ENCODE measurements at regions not wholly inside any gene's neighbourhood (a gene's known extent, or its start where the extent isn't known, plus 50 kb on each side); places are given as distances from the start of the nearest gene placed in this dataset.
"Not testable (repeated sequence)": the region's sequence is repeated elsewhere in the genome, so short reads cannot be mapped to it uniquely, and the experiment has no call there.

GRCh38 chr11:47928426-47928825 is 51.9 kb upstream of the PTPRJ start:
- DNase-seq, result no peak

DNA sequence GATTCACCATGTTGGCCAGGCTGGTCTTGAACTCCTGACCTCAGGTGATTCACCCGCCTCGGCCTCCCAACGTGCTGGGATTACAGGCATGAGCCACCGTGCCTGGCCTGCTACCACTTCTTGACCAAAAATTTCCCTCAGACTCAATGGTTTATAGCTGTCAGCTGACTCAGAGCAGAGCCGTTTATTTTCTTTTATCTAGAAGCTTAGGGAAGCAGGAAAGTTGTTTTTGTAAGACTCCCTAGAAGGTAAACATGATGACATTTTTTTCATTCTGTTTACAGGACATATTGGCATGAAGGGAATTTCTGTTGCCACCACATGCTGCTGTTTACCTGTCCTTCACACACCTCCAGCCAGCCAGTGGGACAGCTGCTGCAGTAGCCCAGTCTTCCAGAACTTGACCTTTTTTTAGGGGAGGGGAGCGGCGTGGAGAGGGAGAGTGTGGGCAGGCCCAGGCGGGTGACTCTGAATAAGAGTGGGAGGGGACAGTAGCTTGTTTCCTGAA is 56.1 kb upstream of the PTPRJ start:
- DNase-seq, result no peak

DNA sequence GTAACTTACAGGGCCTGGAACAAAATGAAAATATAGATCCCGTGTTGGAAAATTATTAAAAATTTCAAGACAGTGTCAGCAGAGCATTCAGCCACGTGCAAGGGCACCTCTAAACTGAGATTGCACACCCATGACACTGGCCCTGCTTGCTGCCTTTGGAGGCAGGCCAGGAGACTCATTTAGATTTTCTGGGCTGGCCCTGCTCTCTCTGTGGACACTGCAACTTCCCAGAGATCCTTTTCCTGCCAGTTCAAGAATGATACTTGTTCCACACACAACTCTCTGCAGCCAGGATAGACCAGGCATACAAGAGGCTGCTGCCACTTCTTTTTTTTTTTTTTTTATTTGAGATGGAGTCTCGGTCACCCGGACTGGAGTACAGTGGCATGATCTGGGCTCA is 56.7 kb upstream of the PTPRJ start:
- DNase-seq, result no peak

DNA sequence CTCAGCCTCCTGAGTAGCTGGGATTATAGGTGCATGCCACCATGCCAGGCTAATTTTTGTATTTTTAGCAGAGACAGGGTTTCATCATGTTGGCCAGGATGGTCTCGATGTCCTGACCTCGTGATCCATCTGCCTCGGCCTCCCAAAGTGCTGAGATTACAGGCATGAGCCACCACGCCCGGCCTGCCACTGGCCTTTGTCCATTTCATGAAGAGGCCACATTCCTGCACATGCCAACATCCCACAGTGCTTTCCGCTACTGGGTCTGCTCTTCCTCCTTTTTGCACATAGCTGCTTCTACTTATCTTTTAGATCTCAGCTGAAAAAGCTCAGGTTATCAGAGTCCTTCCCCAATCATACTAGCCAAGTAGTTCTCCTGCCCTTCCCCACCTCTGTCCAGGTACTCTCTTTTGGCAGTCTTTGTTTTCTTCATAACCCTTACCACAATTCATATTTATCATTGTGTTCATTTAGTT is 59.2 kb upstream of the PTPRJ start:
- not testable (repeated sequence) for DNase-seq

DNA sequence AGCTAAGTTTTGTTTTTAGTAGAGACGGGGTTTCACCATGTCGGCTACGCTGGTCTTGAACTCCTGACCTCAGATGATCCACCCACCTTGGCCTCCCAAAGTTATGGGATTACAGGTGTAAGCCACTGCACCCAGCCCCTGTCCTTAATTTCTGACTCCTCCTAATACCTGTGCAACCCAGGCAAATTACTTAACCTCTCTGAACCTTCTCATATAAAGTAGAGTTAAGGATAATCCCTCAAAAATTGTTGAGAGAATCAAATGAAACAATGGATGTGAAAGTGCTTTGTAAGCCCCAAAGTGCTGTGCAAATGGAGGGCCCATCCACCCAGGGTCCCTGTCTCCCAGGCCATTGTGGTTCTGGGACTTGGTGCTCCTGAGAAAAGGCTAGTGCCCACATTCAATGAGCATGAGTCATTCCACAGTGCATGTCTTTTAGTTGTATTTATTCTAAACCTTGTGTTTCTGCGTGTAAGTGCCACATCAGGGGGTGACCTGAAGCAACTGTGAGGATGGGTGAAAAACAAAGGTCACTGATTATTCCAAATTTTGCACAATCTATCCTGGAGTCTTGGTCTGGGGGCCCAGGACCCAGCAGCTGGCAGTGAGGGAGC is 61.4 kb upstream of the PTPRJ start:
- no peak for DNase-seq

- DNase-seq, result no peak
These were observed 62.0 kb upstream of the PTPRJ start for GRCh38 chr11:47918370-47918690.

GRCh38 chr11:47917599-47918369 is 62.6 kb upstream of the PTPRJ start:
- no peak for DNase-seq

- DNase-seq, result no peak
These were observed 64.0 kb upstream of the PTPRJ start for GRCh38 chr11:47916361-47916841.

DNA sequence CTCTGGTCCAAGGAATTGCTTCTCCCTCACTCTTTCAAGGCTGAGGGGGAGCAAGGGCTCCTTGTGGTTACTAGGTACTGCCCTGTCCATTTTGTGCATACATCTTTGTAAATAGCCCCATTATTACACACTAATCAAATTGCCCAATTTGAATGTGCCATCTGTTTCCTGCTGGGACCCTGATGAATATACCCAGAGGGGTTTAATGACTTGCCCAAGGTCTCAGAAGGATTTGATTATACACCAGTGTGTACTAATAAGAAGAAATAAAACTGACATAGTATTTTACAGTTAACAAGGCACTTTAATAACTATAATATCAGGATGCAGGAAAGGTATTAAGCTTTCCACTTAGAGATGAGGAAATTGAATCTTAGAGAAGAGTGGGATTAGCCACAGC is 64.6 kb upstream of the PTPRJ start:
- DNase-seq, result no peak

DNA sequence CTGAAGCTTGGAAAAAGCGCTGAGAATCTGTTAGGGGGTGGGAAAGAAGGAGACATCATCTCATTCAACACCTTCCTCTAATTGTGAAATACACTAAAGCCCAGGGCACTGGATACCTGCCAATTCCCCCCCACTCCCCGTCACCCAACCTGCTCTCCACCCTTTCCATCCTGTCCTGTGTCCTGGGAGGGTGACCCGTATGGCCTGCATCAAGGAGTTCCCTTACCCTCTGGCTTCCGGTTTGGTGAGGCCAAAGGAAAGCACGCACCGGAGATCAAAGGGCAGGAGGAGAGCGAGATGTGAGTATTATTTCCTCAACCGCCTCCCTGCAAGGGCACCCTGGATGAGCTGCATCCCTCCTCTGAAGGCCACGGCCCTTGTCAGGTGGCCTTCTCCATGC is 65.0 kb upstream of the PTPRJ start:
- peak; percentile 10 for DNase-seq

DNA sequence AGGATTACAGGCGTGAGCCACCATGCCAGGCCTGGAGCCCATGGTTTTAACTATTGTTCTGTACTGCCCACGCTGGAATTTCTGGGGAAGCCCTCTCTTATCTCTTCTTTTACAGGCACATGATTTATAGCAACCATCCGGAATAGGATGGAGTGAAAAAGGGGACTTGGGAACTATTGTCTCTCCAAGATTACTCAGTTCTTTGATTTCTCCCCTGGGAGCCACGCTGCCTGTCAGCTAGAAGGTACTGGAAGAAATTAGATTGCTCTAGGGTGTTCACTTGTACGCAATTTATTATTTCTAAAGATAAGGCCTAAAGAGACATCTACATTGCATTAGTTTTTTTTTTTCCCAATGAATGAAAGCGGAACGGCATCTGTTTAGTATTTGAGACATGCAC is 65.6 kb upstream of the PTPRJ start:
- no peak for DNase-seq

DNA sequence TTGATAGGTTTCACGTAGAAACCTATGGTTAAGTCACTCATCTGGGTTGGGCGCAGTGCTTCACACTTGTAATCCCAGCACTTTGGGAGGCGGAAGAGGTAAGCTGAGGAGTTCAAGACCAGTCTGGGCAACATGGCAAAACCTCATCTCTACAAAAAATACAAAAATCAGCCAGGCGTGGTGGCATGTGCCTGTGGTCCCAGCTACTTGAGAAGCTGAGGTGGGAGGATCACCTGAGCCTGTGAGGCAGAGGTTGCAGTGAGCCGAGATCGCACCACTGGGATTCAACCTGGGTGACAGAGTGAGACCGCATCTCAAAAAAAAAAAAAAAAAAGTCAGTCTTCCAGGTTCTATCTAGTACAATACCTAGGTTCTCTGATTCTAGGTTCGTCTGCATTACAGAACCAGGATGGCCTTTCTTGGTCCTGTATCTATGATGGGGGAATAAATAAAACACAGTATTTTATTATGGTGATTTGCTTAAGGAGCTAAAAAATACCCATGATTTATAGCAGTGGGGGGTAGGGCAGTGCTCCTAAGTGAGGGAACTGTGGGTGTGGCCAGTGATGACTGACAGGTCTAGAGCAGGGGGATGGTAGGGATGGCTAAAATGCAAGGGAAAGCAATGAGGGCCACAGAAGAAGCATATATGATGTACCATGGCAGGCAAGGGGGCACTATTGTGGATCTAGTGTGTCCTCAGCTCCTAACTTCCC is 65.5 kb upstream of the NUP160 start:
- no peak for DNase-seq

DNA sequence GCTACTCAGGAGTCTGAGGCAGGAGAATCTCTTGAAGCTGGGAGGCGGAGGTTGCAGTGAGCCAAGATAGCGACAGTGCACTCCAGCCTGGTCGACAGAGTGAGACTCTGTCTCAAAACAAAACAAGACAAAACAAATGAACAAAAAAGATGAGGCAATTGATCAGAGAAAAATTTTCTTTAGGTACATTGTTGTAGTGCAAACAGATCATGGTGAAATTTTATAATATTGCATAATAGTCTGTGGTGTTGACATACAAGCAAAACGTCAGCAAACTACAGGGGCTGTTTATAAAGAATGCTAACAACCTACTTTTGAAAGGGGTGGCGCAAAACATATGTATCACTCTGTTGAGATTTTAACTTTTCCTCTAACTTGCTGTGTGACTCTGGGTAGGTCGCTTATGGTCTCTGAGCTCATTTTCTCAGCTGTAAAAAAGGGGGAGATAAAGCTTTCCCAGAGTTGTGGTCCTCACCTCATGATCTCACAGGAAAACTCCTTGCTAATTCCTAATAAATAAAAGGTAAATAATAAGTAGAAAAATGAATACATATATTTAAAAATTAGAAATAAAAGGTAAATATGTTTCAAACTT is 64.8 kb upstream of the NUP160 start:
- no peak for DNase-seq

DNA sequence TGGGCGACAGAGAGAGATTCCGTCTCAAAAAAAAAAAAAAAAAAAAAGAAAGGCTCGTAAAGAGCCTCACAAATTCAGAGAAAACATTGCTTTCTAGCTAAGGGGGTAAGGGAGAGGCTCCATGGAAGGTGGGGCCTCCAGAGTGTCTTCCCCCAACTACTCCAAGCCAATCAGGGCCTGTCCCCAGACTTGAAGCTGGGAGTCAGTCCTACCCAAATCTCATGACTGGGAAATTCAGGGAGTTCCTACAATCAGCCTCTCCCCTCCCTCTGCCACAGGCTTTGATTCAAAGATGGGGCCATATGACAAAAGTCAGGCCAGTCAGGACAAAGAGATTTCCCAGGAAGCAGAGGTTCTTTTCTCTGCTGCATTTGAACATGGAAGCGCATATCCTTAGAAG is 63.0 kb upstream of the NUP160 start:
- no peak for DNase-seq

GRCh38 chr11:47908198-47908597 is 60.0 kb upstream of the NUP160 start:
- DNase-seq, result no peak

- DNase-seq, result no peak
These were observed 59.3 kb upstream of the NUP160 start for GRCh38 chr11:47907499-47907898.

DNA sequence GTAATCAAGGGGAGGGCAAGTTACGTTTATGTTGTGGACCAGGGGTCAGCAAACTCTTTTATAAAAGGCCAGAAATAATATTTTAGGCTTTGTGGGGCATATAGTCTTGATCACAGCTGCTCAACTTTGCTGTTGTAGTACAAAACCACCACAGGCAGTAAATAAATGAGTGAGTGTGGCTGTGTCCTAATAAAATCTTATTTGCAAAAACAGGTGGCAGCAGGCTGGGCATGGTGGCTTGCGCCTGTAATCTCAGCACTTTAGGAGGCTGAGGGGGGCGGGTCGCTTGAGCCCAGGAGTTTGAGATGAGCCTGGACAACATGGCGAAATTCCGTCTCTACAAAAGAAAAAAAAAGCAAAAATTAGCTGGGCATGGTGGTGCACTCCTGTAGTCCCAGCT is 57.9 kb upstream of the NUP160 start:
- DNase-seq, result no peak

DNA sequence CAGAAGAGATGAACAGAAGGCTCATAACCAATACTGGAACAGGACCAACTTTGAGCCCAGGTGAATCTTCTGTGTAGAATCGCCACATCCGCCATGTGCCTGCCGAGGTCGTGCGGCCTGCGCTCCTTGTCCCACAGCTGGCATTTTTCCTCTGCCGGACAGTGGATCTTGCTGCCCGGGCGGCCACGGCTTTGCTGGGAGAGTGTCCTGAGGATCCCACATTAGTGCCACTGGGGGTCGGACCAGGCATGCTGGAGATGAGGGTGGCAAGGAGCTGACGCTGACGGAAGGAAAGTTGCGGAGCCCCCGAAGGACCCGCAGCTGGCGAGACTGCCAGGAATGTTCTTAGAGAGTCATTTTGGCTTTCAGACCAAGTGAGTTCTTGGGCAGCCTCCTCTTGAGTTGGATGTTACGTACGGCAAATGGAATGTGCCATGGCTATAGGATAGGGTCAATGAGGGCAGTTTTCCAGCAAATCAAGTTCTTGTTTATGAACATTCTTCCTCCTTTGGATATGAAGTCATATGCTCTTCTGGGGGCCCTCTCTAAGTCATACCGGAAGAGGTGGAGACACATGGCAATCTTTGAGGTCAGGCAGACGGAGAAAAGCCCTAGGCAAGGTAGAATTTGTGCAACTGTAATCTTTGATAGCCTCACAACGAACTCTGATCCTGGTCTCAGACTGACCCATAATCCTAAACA is 57.4 kb upstream of the NUP160 start:
- DNase-seq, result no peak

GRCh38 chr11:47904808-47905207 is 56.7 kb upstream of the NUP160 start:
- no peak for DNase-seq

DNA sequence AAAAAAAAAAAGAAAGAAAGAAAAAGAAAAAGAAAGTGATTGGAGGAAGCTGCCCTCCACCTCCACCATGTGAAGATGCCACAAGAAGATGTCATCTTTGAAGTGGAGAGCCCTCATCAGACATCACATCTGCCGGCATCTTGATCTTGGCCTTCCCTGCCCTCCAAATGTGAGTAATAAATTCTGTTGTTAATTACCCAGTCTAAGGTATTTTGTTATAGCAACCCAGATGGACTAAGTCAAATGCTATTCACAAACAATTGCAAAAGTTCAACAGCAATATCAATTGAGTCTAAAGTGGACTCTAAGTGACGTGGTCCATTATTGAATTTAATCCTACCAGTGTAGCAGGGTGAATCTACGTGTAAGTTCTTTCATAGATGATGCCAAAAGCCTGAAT is 55.9 kb upstream of the NUP160 start:
- no peak for DNase-seq

- DNase-seq, result no peak
These were observed 51.7 kb upstream of the NUP160 start for GRCh38 chr11:47899801-47900200.

Data from stimulated activated CD4-positive, alpha-beta T cell treated with anti-CD3 and anti-CD28 coated beads, Interleukin-4, amount 100 ng/mL, for 1 hour (primary cell).